Ovary (tissue), 7 donors: ENCODE measurements at regions not wholly inside any gene's neighbourhood (a gene's known extent, or its start where the extent isn't known, plus 50 kb on each side); places are given as distances from the start of the nearest gene placed in this dataset.

Experiments
- DNase-seq, 5 donors: peaks; one replicate each; pipeline ENCODE4 v3.0.0-alpha.2; 2019 to 2020
- H3K27ac ChIP-seq, 2 donors: fragments of 200-600 bp; one replicate each; pipeline versions ENCODE4 v1.5.1 to v1.8.0; 2019 to 2022
- H3K27me3 ChIP-seq: fragments of 200-600 bp; one replicate; pipeline ENCODE4 v1.8.0; 2022
- H3K36me3 ChIP-seq: fragments of 200-600 bp; sonication (generic); one replicate; pipeline ENCODE4 v1.5.1; 2019
- H3K4me1 ChIP-seq: one replicate; pipeline ENCODE4 v1.8.1; 2013; ENCODE audit warnings: mild to moderate bottlenecking, moderate library complexity; ENCODE audit not compliant: insufficient read depth
- H3K4me3 ChIP-seq: fragments of 200-600 bp; sonication (generic); one replicate; pipeline ENCODE4 v1.5.1; 2017
- H3K9me3 ChIP-seq, 2 donors: fragments of 200-600 bp in 1 of 2; sonication (generic) in 1 of 2; one replicate each; pipeline versions ENCODE4 v1.5.1 to v1.8.1; 2013 to 2019; ENCODE audit warnings: mild to moderate bottlenecking in 1 of 2, moderate library complexity in 1 of 2
- EP300 ChIP-seq: sonication (generic); formaldehyde crosslinking; IDR thresholded peaks from one replicate; pipeline ENCODE4 v1.6.1; 2017; ENCODE audit warnings: antibody characterized with exemption
- POLR2A ChIP-seq: fragments of 450-650 bp; IDR thresholded peaks from one replicate; pipeline ENCODE4 v1.6.1; 2017; ENCODE audit warnings: antibody characterized with exemption, mild to moderate bottlenecking, moderate library complexity
- WGBS, 3 donors: extraction: QIAGEN DNeasy Blood & Tissue Kit in 1 of 3; methylation state at CpG; one replicate each; pipeline versions ENCODE4 v1.1.5 to v1.1.7; 2013 to 2017; 5-methylcytosine and 5-hydroxymethylcytosine counted together
- intact Hi-C, 4 donors: fragments of 100-400 bp; cut with DNase I; formaldehyde crosslinking; loops; one replicate each; pipeline versions ENCODE4 v1.11.0 to v1.15.1; 2022 to 2023
- TF ChIP-seq, protein P1 (sequence below), 3 donors: fragments of 450-650 bp in 2 of 3; fragments of 200-600 bp in 1 of 3; IDR thresholded peaks; one replicate each; pipeline versions ENCODE4 v1.5.1 to v1.8.0; 2016 to 2022; ENCODE audit warnings: antibody characterized with exemption in 3 of 3, mild to moderate bottlenecking in 1 of 3
- donor health status: DM: no; HTN: no; CAD: no; lungs with moderate emphysema.
- donor health status: DM: no; HTN: no; CAD: no.
- donor health status: Bipolar disorder and iron deficiency.
- donor health status: DM: no; HTN: no; CAD: no.
- donor health status: DM: yes; HTN: yes; CAD: no.

DNA sequence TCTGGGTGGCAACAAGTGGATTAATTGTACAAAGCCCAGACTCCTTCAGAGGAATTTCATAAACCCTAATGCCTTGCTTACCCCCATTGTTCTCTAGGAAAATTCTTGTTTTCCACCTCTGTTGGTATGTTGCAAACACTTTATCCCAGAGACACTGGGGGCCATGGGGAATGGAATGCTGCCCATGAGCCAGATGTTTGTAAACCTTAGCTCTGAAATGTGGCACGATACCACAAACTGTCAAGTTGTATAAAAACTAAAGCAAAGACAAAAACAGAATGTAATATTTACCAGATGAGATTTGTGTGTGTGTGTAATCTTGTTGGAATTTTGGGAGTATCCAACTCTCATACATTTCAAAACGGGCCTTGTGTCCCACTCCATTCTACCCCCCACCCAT lies 465.0 kb downstream of the EBF1 start:
- DNase-seq = no peak
- no peaks in the 10 kb centered on the region for H3K4me1 ChIP-seq
- no peaks in the 10 kb centered on the region for H3K9me3 ChIP-seq
- no peak overlapping the region for H3K27ac ChIP-seq
- no peak overlapping the region for H3K4me3 ChIP-seq
- TF ChIP-seq EP300 (no peak), POLR2A (no peak)
- TF ChIP-seq, protein P1, sequence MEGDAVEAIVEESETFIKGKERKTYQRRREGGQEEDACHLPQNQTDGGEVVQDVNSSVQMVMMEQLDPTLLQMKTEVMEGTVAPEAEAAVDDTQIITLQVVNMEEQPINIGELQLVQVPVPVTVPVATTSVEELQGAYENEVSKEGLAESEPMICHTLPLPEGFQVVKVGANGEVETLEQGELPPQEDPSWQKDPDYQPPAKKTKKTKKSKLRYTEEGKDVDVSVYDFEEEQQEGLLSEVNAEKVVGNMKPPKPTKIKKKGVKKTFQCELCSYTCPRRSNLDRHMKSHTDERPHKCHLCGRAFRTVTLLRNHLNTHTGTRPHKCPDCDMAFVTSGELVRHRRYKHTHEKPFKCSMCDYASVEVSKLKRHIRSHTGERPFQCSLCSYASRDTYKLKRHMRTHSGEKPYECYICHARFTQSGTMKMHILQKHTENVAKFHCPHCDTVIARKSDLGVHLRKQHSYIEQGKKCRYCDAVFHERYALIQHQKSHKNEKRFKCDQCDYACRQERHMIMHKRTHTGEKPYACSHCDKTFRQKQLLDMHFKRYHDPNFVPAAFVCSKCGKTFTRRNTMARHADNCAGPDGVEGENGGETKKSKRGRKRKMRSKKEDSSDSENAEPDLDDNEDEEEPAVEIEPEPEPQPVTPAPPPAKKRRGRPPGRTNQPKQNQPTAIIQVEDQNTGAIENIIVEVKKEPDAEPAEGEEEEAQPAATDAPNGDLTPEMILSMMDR (IDR thresholded peaks at IDR 0.05) = no peak
- no peaks in the 10 kb centered on the region for H3K36me3 ChIP-seq
- intact Hi-C loops = no loop called here
- no peaks in the 10 kb centered on the region for H3K27me3 ChIP-seq
- 13 to 23% (median 18%) methylated on average over 2 of the region's 2 CpGs for WGBS, 3 donors

DNA sequence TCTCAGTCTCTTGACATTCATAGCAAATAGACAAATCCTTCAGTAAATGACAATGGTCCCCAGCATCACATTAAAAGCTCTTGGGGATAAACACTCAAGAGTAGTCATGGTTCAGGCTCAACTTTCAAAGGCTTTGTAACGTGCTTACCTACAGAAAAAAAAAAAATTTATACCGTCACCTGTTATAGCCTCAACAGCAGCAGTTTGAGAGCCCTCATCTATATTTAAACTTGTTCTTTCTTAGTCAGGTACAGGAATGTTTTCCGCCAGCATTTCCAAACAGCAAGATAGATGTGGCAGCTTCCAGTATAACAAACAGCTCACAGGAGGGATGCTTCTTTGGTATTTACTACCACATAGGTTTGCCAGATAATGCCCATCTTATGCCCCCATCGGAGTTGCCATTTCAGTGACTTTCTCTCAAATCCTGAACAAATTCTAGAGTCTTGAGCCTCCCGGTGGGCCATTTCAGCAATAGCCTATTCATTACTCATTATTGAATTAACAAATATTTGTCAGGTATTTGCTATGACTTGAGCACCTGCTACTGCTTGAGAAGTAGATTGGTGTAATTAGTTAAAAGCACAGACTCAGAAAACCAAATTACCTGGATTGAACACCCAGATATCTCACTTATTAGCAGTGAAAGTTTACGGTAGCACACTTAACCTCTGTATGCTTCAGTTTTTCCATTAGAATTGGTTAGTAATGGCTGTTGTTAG lies 470.0 kb downstream of the EBF1 start:
- H3K4me3 ChIP-seq = no peak overlapping the region
- TF ChIP-seq EP300 (no peak), POLR2A (no peak)
- TF ChIP-seq, protein P1 (IDR thresholded peaks at IDR 0.05) = no peak
- WGBS, 3 donors = 92 to 94% (median 93%) methylated on average over 6 of the region's 6 CpGs
- intact Hi-C loops = no loop called here
- no peaks in the 10 kb centered on the region for H3K36me3 ChIP-seq
- DNase-seq = no peak
- H3K9me3 ChIP-seq = no peaks in the 10 kb centered on the region
- no peaks in the 10 kb centered on the region for H3K4me1 ChIP-seq
- no peaks in the 10 kb centered on the region for H3K27me3 ChIP-seq
- no peak overlapping the region for H3K27ac ChIP-seq

DNA sequence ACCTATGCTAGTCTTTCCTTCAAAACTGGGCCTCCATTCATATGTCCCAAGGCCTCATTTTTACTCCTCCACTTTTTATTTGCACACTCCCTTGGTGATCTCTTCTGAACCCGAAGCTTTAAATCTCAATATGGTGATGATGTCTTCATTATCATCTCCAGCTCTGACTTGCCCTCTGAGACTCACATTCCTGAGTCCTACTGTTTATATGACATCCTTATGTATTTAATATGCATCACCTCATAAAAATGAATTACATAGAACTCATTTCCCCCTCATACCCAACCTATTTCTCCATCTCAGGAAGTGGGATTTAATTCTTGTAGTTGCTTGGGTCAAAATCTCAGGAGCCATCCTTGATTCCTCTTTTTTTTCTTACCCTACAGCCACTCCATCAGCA lies 473.0 kb downstream of the EBF1 start:
- Histone ChIP-seq H3K4me1 (no peaks in the 10 kb centered on the region), H3K9me3 (no peaks in the 10 kb centered on the region), H3K27ac (no peak overlapping the region), H3K36me3 (no peaks in the 10 kb centered on the region), H3K27me3 (no peaks in the 10 kb centered on the region), H3K4me3 (no peak overlapping the region)
- TF ChIP-seq, protein P1 (IDR thresholded peaks at IDR 0.05) = no peak
- intact Hi-C loops = no loop called here
- 90 to 95% (median 92%) methylated on average over 1 of the region's 1 CpG for WGBS, 3 donors
- no peak for DNase-seq

DNA sequence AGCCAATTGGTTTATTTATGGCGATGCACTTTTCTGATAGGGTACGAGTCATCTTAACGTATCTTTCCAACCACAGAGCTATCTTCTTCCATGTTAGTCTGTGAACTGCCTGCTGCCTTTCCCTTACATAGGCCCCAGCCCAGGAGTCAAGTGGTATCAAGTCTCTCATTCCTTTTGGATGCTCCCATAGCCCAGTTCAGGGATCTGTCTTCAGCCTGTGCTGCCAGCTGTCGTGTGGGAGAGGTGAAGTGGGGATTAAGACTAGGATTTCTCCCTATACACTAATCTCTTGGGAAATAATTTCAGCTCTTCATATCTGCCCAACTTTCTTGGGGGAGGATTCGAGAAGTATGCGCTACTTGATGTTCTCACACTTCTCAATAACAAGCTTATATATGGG lies 475.7 kb downstream of the EBF1 start:
- H3K9me3 ChIP-seq = no peaks in the 10 kb centered on the region
- 90 to 93% (median 92%) methylated on average over 6 of the region's 6 CpGs for WGBS, 3 donors
- H3K4me3 ChIP-seq = no peak overlapping the region
- intact Hi-C loops = no loop called here
- DNase-seq = no peak
- no peaks in the 10 kb centered on the region for H3K4me1 ChIP-seq
- H3K27ac ChIP-seq = no peak overlapping the region
- TF ChIP-seq POLR2A = no peak
- TF ChIP-seq EP300 = no peak
- TF ChIP-seq, protein P1 (IDR thresholded peaks at IDR 0.05) = no peak
- no peaks in the 10 kb centered on the region for H3K27me3 ChIP-seq
- no peaks in the 10 kb centered on the region for H3K36me3 ChIP-seq
